CD4-positive, alpha-beta T cell (primary cell): ENCODE measurements at regions not wholly inside any gene's neighbourhood (a gene's known extent, or its start where the extent isn't known, plus 50 kb on each side); places are given as distances from the start of the nearest gene placed in this dataset.

Experiments used
- ATAC-seq: fragments of 200-7000 bp; cut with Tn5 transposase; one replicate; pipeline ENCODE4 v1.10.0; 2022; ENCODE audit warnings: mild to moderate bottlenecking; ENCODE audit not compliant: poor library complexity
- CTCF ChIA-PET: fragments of 350-600 bp; sonication (Branson Sonifier 250); formaldehyde crosslinking; loops from one replicate; lab custom pipeline; 2021; ENCODE audit warnings: antibody characterized with exemption, inconsistent platforms; lab: Charles Lee
- POLR2A ChIA-PET: fragments of 350-600 bp; sonication (Branson Sonifier 250); formaldehyde crosslinking; loops from one replicate; lab custom pipeline; 2021; ENCODE audit warnings: antibody characterized with exemption, inconsistent platforms; lab: Charles Lee
- DNase-seq, 14 experiments: peaks; one replicate each; pipeline ENCODE4 v3.0.0-alpha.2; 2013 to 2020; ENCODE audit warnings: mixed read lengths in 2 of 14
- H3K27ac ChIP-seq, 2 donors: one replicate each; pipeline versions ENCODE4 v1.5.1 to v1.7.0; 2013; ENCODE audit warnings: low read length in 2 of 2, low read depth in 1 of 2, mild to moderate bottlenecking in 1 of 2
- H3K27me3 ChIP-seq, 2 experiments: 1 replicate in 1 of 2; 2 replicates in 1 of 2; pipeline versions ENCODE4 v1.6.1 to v1.7.0; 2013; ENCODE audit warnings: low read length in 2 of 2, control low read depth in 1 of 2, mild to moderate bottlenecking in 1 of 2, moderate library complexity in 1 of 2; ENCODE audit not compliant: insufficient read depth in 2 of 2, control insufficient read depth in 1 of 2
- H3K36me3 ChIP-seq: one replicate; pipeline ENCODE4 v1.6.1; 2013; ENCODE audit warnings: low read length, control low read depth; ENCODE audit not compliant: insufficient read depth
- H3K4me1 ChIP-seq: one replicate; pipeline ENCODE4 v1.6.1; 2013; ENCODE audit warnings: low read length, control low read depth; ENCODE audit not compliant: insufficient read depth
- H3K4me3 ChIP-seq: one replicate; pipeline ENCODE4 v1.5.1; 2013; ENCODE audit warnings: mild to moderate bottlenecking, low read length, moderate library complexity
- H3K9me3 ChIP-seq, 2 experiments: 1 replicate in 1 of 2; 2 replicates in 1 of 2; pipeline versions ENCODE4 v1.6.1 to v1.7.0; 2013; ENCODE audit warnings: low read length in 2 of 2, mild to moderate bottlenecking in 2 of 2, control low read depth in 1 of 2, moderate library complexity in 1 of 2; ENCODE audit not compliant: control insufficient read depth in 1 of 2, insufficient read depth in 1 of 2
- H3K27ac Mint-ChIP-seq: one replicate; pipeline ENCODE4 v1.8.0; 2020; ENCODE audit warnings: mixed read lengths
- H3K27me3 Mint-ChIP-seq: one replicate; pipeline ENCODE4 v1.8.0; 2021; ENCODE audit warnings: mixed read lengths
- H3K36me3 Mint-ChIP-seq: one replicate; pipeline ENCODE4 v1.8.0; 2021; ENCODE audit warnings: low read depth, mixed read lengths
- H3K4me1 Mint-ChIP-seq: one replicate; pipeline ENCODE4 v1.8.0; 2021; ENCODE audit warnings: low read depth, mixed read lengths
- H3K4me3 Mint-ChIP-seq: one replicate; pipeline ENCODE4 v1.8.0; 2020; ENCODE audit warnings: mild to moderate bottlenecking, mixed read lengths
- H3K9me3 Mint-ChIP-seq: one replicate; pipeline ENCODE4 v1.8.0; 2020; ENCODE audit warnings: mixed read lengths
- CTCF ChIP-seq: fragments of 200-600 bp; IDR thresholded peaks from one replicate; pipeline ENCODE4 v1.8.0; 2022; ENCODE audit warnings: antibody characterized with exemption, mild to moderate bottlenecking
- intact Hi-C, 2 experiments: fragments of 100-400 bp; cut with DNase I in 1 of 2; cut with micrococcal nuclease in 1 of 2; formaldehyde crosslinking; loops; one replicate each; pipeline versions ENCODE4 v1.15.1 to v1.9.0; 2023 to 2025; cut with DNase I, micrococcal nuclease

GRCh38 chr3:110579840-110580550 is 491.6 kb upstream of the NECTIN3 start:
- intact Hi-C loops, result no loop called here
- Histone ChIP-seq H3K36me3 (no peaks in the 10 kb centered on the region), H3K4me3 (no peak overlapping the region), H3K27me3 (no peaks in the 10 kb centered on the region), H3K4me1 (no peaks in the 10 kb centered on the region), H3K9me3 (no peaks in the 10 kb centered on the region), H3K27ac (no peak overlapping the region)
- ChIA-PET CTCF (no interaction called here), POLR2A (no interaction called here)
- Mint-ChIP-seq H3K36me3 (no peaks in the 10 kb centered on the region), H3K4me1 (no peaks in the 10 kb centered on the region), H3K9me3 (no peaks in the 10 kb centered on the region), H3K27me3 (no peaks in the 10 kb centered on the region), H3K4me3 (no peak overlapping the region), H3K27ac (no peak overlapping the region)
- no peak for TF ChIP-seq CTCF
- ATAC-seq (no peak), DNase-seq (no peak)

GRCh38 chr3:110583373-110583935 is 488.2 kb upstream of the NECTIN3 start:
- Histone ChIP-seq H3K36me3 (no peaks in the 10 kb centered on the region), H3K4me3 (no peak overlapping the region), H3K27me3 (no peaks in the 10 kb centered on the region), H3K9me3 (no peaks in the 10 kb centered on the region), H3K27ac (no peak overlapping the region), H3K4me1 (no peaks in the 10 kb centered on the region)
- no peaks in the 10 kb centered on the region for H3K9me3 Mint-ChIP-seq
- H3K27me3 Mint-ChIP-seq, result peaks cover 5% of the 10 kb centered on the region
- TF ChIP-seq CTCF, result no peak
- no peaks in the 10 kb centered on the region for H3K4me1 Mint-ChIP-seq
- no peak for DNase-seq
- ATAC-seq, result no peak
- CTCF ChIA-PET, result no interaction called here
- H3K27ac Mint-ChIP-seq, result no peak overlapping the region
- no peak overlapping the region for H3K4me3 Mint-ChIP-seq
- POLR2A ChIA-PET, result no interaction called here
- intact Hi-C loops, result no loop called here
- no peaks in the 10 kb centered on the region for H3K36me3 Mint-ChIP-seq

- Mint-ChIP-seq H3K27me3 (peaks cover 5% of the 10 kb centered on the region), H3K4me3 (no peak overlapping the region), H3K9me3 (peaks cover 4% of the 10 kb centered on the region), H3K27ac (no peak overlapping the region), H3K4me1 (no peaks in the 10 kb centered on the region), H3K36me3 (no peaks in the 10 kb centered on the region)
- Histone ChIP-seq H3K9me3 (peaks cover 0 to 6% of the 10 kb centered on the region in 2 experiments), H3K36me3 (no peaks in the 10 kb centered on the region), H3K27ac (no peak overlapping the region), H3K27me3 (no peaks in the 10 kb centered on the region), H3K4me1 (no peaks in the 10 kb centered on the region), H3K4me3 (no peak overlapping the region)
- intact Hi-C loops, result no loop called here
- DNase-seq (no peak), ATAC-seq (no peak)
- ChIA-PET CTCF (no interaction called here), POLR2A (no interaction called here)
- no peak for TF ChIP-seq CTCF
Observed at GRCh38 chr3:110588906-110589305, 482.7 kb upstream of the NECTIN3 start.
